Endodermal cell (in vitro differentiated cells): ENCODE measurements at regions not wholly inside any gene's neighbourhood (a gene's known extent, or its start where the extent isn't known, plus 50 kb on each side); places are given as distances from the start of the nearest gene placed in this dataset.

Experiments used
- DNase-seq: peaks from one replicate; pipeline ENCODE4 v3.0.0-alpha.2; 2017
- H3K27ac ChIP-seq: 2 replicates; pipeline ENCODE4 v1.5.1; 2013; ENCODE audit warnings: mild to moderate bottlenecking, low read depth, low read length, moderate library complexity
- H3K27me3 ChIP-seq: 2 replicates; pipeline ENCODE4 v1.6.1; 2013; ENCODE audit warnings: mild to moderate bottlenecking, low read length, moderate library complexity; ENCODE audit not compliant: insufficient read depth, control insufficient read depth, poor library complexity, severe bottlenecking
- H3K36me3 ChIP-seq: 2 replicates; pipeline ENCODE4 v1.7.0; 2013; ENCODE audit warnings: mild to moderate bottlenecking, low read length, moderate library complexity; ENCODE audit not compliant: control insufficient read depth, insufficient read depth
- H3K4me1 ChIP-seq: one replicate; pipeline ENCODE4 v1.7.0; 2013; ENCODE audit warnings: low read length; ENCODE audit not compliant: control insufficient read depth, insufficient read depth
- H3K4me3 ChIP-seq: 2 replicates; pipeline ENCODE4 v1.5.1; 2013; ENCODE audit warnings: mild to moderate bottlenecking, low read length, moderate library complexity
- H3K9ac ChIP-seq: 2 replicates; pipeline ENCODE4 v1.6.1; 2013; ENCODE audit warnings: mild to moderate bottlenecking, low read length, moderate library complexity; ENCODE audit not compliant: poor library complexity, severe bottlenecking; ENCODE audit errors: extremely low read depth
- H3K9me3 ChIP-seq: 2 replicates; pipeline ENCODE4 v1.6.1; 2013; ENCODE audit warnings: mild to moderate bottlenecking, low read length, moderate library complexity; ENCODE audit not compliant: control insufficient read depth
- H3K27ac Mint-ChIP-seq: 2 replicates; pipeline ENCODE4 v1.8.0; 2020; ENCODE audit warnings: mixed read lengths
- H3K27me3 Mint-ChIP-seq: 2 replicates; pipeline ENCODE4 v1.8.0; 2021; ENCODE audit warnings: mild to moderate bottlenecking, mixed read lengths; ENCODE audit not compliant: insufficient read depth
- H3K36me3 Mint-ChIP-seq: 2 replicates; pipeline ENCODE4 v1.8.0; 2020; ENCODE audit warnings: low read depth, mixed read lengths
- H3K4me1 Mint-ChIP-seq: 2 replicates; pipeline ENCODE4 v1.8.0; 2020; ENCODE audit warnings: mixed read lengths
- H3K4me3 Mint-ChIP-seq: 2 replicates; pipeline ENCODE4 v1.8.0; 2020; ENCODE audit warnings: mild to moderate bottlenecking, moderate library complexity, mixed read lengths
- H3K9me3 Mint-ChIP-seq: 2 replicates; pipeline ENCODE4 v1.8.0; 2020; ENCODE audit warnings: mild to moderate bottlenecking, mixed read lengths
- WGBS, 2 experiments: methylation state at CpG; one replicate each; pipeline versions ENCODE4 v1.1.5 to v1.1.7; 2013; ENCODE audit warnings: missing lambda C conversion rate in 2 of 2, mixed read lengths in 1 of 2; ENCODE audit not compliant: insufficient coverage in 1 of 2, insufficient read length in 1 of 2; 5-methylcytosine and 5-hydroxymethylcytosine counted together
- TF ChIP-seq, protein P1 (sequence below): fragments of 200-600 bp; sonication (generic); conservative IDR thresholded peaks from 2 replicates; pipeline ENCODE4 v1.5.0; 2021; ENCODE audit warnings: antibody characterized with exemption, mild to moderate bottlenecking

DNA sequence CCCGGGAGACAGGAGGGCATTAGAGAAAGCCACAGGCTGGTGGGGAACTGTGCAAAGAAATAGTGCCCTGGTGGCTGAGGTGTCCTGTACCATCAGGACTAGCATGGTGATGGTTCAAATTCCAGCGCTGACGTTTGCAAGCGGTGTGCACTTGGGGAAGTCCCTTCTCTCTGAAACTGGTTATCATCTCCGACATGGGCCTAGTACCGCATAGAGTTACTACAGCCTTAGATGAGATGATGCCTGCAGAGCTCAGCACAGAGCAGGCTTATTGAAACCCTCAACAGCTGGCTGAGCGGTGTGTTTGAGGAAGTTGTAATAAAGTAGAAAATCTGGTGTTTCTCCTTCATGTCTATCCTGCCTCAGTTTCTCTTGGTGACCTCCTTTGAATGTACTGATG, 136.7 kb upstream of the WSCD1 start:
- H3K4me3 Mint-ChIP-seq = no peak overlapping the region
- no peaks in the 10 kb centered on the region for H3K36me3 Mint-ChIP-seq
- peaks cover 11% of the 10 kb centered on the region for H3K4me1 Mint-ChIP-seq
- Histone ChIP-seq H3K9ac (no peak overlapping the region), H3K27ac (no peak overlapping the region), H3K4me1 (peaks cover 2% of the 10 kb centered on the region), H3K36me3 (no peaks in the 10 kb centered on the region), H3K27me3 (no peaks in the 10 kb centered on the region), H3K4me3 (no peak overlapping the region), H3K9me3 (peaks cover 12% of the 10 kb centered on the region)
- H3K9me3 Mint-ChIP-seq = no peaks in the 10 kb centered on the region
- TF ChIP-seq, protein P1, sequence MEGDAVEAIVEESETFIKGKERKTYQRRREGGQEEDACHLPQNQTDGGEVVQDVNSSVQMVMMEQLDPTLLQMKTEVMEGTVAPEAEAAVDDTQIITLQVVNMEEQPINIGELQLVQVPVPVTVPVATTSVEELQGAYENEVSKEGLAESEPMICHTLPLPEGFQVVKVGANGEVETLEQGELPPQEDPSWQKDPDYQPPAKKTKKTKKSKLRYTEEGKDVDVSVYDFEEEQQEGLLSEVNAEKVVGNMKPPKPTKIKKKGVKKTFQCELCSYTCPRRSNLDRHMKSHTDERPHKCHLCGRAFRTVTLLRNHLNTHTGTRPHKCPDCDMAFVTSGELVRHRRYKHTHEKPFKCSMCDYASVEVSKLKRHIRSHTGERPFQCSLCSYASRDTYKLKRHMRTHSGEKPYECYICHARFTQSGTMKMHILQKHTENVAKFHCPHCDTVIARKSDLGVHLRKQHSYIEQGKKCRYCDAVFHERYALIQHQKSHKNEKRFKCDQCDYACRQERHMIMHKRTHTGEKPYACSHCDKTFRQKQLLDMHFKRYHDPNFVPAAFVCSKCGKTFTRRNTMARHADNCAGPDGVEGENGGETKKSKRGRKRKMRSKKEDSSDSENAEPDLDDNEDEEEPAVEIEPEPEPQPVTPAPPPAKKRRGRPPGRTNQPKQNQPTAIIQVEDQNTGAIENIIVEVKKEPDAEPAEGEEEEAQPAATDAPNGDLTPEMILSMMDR = no peak
- DNase-seq = no peak
- H3K27ac Mint-ChIP-seq = no peak overlapping the region
- H3K27me3 Mint-ChIP-seq = peaks cover 59% of the 10 kb centered on the region
- WGBS, 2 experiments = 79 to 83% methylated on average over 5 to 7 of the region's 7 CpGs

DNA sequence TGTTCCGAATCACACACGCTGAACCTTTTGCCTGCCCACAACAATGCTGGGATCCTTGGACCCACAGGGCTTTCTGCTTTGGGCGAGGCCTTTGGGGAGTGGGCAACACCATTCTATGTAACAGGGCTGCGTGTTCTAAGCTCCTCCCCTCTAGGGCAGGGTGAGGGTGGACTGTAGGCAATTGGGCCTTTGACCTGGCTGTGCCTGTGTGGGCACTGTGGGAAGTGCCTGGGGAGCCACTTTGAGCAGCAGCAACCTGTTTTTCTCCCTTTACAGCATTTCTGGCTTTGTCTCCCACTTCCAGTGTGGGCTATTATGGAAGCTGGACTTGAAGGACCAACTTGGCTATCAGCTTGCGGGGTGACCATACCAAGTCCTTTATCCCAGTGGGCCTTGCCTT, 128.9 kb upstream of the WSCD1 start:
- H3K9ac ChIP-seq = no peak overlapping the region
- H3K27me3 ChIP-seq = no peaks in the 10 kb centered on the region
- H3K36me3 ChIP-seq = no peaks in the 10 kb centered on the region
- Mint-ChIP-seq H3K27me3 (peaks cover 54% of the 10 kb centered on the region), H3K4me3 (no peak overlapping the region), H3K9me3 (peaks cover 12% of the 10 kb centered on the region), H3K4me1 (peaks cover 36% of the 10 kb centered on the region), H3K36me3 (no peaks in the 10 kb centered on the region), H3K27ac (no peak overlapping the region)
- TF ChIP-seq, protein P1 = no peak
- H3K4me1 ChIP-seq = peaks cover 16% of the 10 kb centered on the region
- no peak overlapping the region for H3K4me3 ChIP-seq
- no peak overlapping the region for H3K27ac ChIP-seq
- WGBS, 2 experiments = 77 to 79% methylated on average over 3 to 5 of the region's 5 CpGs
- peaks cover 29% of the 10 kb centered on the region for H3K9me3 ChIP-seq
- no peak for DNase-seq

DNA sequence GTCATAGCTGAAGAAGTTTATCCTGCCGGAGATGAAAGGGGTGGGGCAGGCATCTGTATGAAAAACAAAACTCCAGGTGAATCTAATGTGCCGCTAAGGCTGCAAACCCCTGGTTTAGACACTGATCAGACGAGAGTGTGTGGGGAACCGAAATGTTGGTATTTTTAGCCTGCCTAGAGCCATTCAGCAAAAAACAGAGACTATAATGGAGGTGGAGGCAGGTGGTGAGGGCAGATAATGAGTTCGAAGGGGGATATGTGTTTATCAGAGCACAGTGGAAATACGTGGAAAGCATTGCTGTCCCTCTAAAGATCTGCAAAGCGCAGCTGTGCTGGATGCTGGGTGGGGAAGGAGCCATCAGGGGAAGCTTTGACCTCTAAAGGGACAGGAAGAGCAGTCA, 127.5 kb upstream of the WSCD1 start:
- H3K27ac Mint-ChIP-seq = no peak overlapping the region

More for the DNA sequence above, 127.5 kb upstream of the WSCD1 start:
- no peaks in the 10 kb centered on the region for H3K36me3 ChIP-seq
- H3K27ac ChIP-seq = no peak overlapping the region
- 80 to 89% methylated on average over 6 to 7 of the region's 7 CpGs for WGBS, 2 experiments
- peak overlapping the region; percentile 23 for H3K4me3 ChIP-seq
- H3K9me3 ChIP-seq = peaks cover 26% of the 10 kb centered on the region
- TF ChIP-seq, protein P1 = no peak
- no peaks in the 10 kb centered on the region for H3K27me3 ChIP-seq
- Mint-ChIP-seq H3K4me3 (peak overlapping the region; percentile 8), H3K9me3 (peaks cover 23% of the 10 kb centered on the region), H3K27me3 (peaks cover 59% of the 10 kb centered on the region), H3K4me1 (peaks cover 35% of the 10 kb centered on the region), H3K36me3 (no peaks in the 10 kb centered on the region)
- peaks cover 16% of the 10 kb centered on the region for H3K4me1 ChIP-seq
- no peak overlapping the region for H3K9ac ChIP-seq
- no peak for DNase-seq
